NB4 (cell line): ENCODE measurements at regions not wholly inside any gene's neighbourhood (a gene's known extent, or its start where the extent isn't known, plus 50 kb on each side); places are given as distances from the start of the nearest gene placed in this dataset.

Experiments used
- MYC ChIP-seq: IDR thresholded peaks from 2 replicates; pipeline ENCODE4 v1.6.1; 2011; ENCODE audit warnings: low read depth, low read length
- POLR2A ChIP-seq: IDR thresholded peaks from 2 replicates; pipeline ENCODE4 v1.6.1; 2011; ENCODE audit warnings: mild to moderate bottlenecking; ENCODE audit not compliant: insufficient read length; ENCODE audit errors: extremely low read depth
- TF ChIP-seq, protein P1 (sequence below): IDR thresholded peaks from one replicate; pipeline ENCODE4 v1.5.1; 2012; ENCODE audit warnings: low read depth, low read length
- TF ChIP-seq, protein P2 (sequence below): IDR thresholded peaks from 2 replicates; pipeline ENCODE4 v1.6.1; 2011; ENCODE audit warnings: low read depth, low read length

DNA sequence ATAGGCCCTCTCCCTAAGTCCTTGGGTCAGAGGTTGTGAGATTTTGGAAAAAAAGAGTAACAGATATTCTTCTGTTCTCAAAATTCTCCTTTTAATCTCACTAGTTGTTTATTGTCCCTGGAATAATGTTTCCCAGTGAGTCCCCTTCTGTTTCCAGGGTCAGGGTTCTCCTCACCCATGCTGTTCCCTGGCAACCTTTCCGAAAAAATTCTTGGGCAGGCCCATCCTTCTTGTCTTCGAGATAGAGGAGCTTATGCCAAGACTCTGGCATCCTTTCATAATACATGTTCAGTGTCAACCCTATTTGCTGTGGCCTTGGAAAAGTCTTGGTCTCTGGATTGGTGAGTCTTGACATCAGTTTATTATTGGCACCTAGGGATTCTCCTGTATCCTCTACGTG lies 212.4 kb upstream of the FAR2 start:
- TF ChIP-seq, protein P1, sequence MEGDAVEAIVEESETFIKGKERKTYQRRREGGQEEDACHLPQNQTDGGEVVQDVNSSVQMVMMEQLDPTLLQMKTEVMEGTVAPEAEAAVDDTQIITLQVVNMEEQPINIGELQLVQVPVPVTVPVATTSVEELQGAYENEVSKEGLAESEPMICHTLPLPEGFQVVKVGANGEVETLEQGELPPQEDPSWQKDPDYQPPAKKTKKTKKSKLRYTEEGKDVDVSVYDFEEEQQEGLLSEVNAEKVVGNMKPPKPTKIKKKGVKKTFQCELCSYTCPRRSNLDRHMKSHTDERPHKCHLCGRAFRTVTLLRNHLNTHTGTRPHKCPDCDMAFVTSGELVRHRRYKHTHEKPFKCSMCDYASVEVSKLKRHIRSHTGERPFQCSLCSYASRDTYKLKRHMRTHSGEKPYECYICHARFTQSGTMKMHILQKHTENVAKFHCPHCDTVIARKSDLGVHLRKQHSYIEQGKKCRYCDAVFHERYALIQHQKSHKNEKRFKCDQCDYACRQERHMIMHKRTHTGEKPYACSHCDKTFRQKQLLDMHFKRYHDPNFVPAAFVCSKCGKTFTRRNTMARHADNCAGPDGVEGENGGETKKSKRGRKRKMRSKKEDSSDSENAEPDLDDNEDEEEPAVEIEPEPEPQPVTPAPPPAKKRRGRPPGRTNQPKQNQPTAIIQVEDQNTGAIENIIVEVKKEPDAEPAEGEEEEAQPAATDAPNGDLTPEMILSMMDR = no peak
- TF ChIP-seq POLR2A = no peak
- no peak for TF ChIP-seq MYC
- TF ChIP-seq, protein P2, sequence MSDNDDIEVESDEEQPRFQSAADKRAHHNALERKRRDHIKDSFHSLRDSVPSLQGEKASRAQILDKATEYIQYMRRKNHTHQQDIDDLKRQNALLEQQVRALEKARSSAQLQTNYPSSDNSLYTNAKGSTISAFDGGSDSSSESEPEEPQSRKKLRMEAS = no peak
